GM12875 (cell line): ENCODE measurements at regions not wholly inside any gene's neighbourhood (a gene's known extent, or its start where the extent isn't known, plus 50 kb on each side); places are given as distances from the start of the nearest gene placed in this dataset.

Source experiments
- H3K4me3 ChIP-seq: one replicate; pipeline ENCODE4 v1.5.1; 2011; ENCODE audit warnings: low read depth, low read length, control low read depth
- CTCF ChIP-seq: IDR thresholded peaks from 2 replicates; pipeline ENCODE4 v1.5.1; 2011; ENCODE audit warnings: low read depth, mild to moderate bottlenecking, control low read depth, inconsistent platforms, low read length, moderate library complexity, borderline replicate concordance; ENCODE audit not compliant: insufficient read depth

DNA sequence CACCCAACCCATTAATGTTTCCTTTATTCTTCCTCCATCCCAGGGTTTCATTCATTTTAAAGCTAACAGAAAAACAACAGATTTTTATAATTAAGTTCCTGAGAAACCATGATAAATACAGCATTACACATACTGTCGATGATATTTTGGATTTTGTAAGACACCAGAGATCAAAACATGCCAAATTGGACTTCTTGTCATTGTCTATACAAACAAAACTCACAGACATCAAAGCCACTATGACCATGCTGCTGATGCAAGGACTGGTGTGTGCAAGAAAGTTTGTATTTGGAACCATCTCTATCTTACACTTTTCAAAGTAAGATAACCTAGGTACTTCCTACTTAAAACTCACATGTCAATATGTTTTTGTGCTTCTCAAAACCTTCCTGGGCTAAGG, 294.0 kb upstream of the UGT8 start:
- H3K4me3 ChIP-seq = no peak overlapping the region
- no peak for TF ChIP-seq CTCF

GRCh38 chr4:114306946-114307345, 291.7 kb upstream of the UGT8 start:
- H3K4me3 ChIP-seq = no peak overlapping the region
- no peak for TF ChIP-seq CTCF

GRCh38 chr4:114310296-114310925, 288.2 kb upstream of the UGT8 start:
- TF ChIP-seq CTCF = no peak
- no peak overlapping the region for H3K4me3 ChIP-seq

DNA sequence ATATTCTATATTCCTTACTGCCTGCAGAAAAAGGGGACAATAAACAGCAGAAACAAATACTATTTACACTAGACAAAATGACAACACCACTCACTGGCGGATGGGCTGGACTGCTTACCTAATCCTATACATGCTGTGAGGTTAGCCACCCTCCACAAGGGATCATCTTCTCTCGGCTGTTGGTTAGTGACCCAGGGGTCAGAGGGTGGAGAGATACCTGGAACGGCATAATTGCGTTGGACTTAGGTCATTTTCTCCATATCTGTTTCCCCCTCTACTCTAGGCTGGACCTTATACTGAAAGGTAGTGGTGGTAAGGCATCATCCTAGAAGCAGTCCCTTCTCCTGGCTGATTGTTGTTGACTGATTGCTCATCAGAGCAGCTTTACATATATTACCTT, 286.8 kb upstream of the UGT8 start:
- H3K4me3 ChIP-seq = no peak overlapping the region
- no peak for TF ChIP-seq CTCF

DNA sequence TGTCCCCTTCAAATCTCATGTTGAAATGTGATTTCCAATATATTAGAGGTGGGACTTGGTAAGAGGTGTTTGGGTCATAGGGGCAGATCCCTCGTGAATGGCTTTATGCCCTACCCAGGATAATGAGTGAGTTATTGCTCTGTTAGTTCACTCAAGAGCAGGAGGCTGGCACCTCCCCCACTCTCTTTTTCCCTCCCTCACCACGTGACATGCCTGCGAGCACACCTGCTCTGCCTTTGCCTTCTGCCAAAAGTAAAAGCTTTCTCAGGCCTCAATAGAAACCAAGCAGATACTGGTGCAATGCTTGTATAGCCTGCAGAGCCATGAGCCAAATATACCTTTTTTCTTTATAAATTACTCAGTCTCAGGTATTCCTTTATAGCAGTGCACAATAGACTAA, 286.3 kb upstream of the UGT8 start:
- no peak overlapping the region for H3K4me3 ChIP-seq
- no peak for TF ChIP-seq CTCF

- H3K4me3 ChIP-seq = no peak overlapping the region
- TF ChIP-seq CTCF = no peak
Observed at GRCh38 chr4:114316789-114317188, 281.8 kb upstream of the UGT8 start.

GRCh38 chr4:114317564-114317963, 281.0 kb upstream of the UGT8 start:
- no peak overlapping the region for H3K4me3 ChIP-seq
- no peak for TF ChIP-seq CTCF
